Astrocyte of the spinal cord (primary cell): ENCODE measurements at regions not wholly inside any gene's neighbourhood (a gene's known extent, or its start where the extent isn't known, plus 50 kb on each side); places are given as distances from the start of the nearest gene placed in this dataset.

Experiments used
- DNase-seq: peaks from one replicate; pipeline ENCODE4 v3.0.0; 2011; ENCODE audit warnings: low read depth, low spot score
- H3K4me3 ChIP-seq: 2 replicates; pipeline ENCODE4 v1.5.1; 2011; ENCODE audit warnings: low read depth, mild to moderate bottlenecking, low read length, moderate library complexity
- CTCF ChIP-seq: IDR thresholded peaks from 2 replicates; pipeline ENCODE4 v1.5.1; 2012; ENCODE audit warnings: low read depth, mild to moderate bottlenecking, low read length, inconsistent platforms
- in situ Hi-C: cut with HindIII; loops from 2 replicates; pipeline ENCODE4 v1.10.0; 2017; ENCODE audit warnings: low sequenced_read_pairs

- in situ Hi-C loops = no loop called here
- TF ChIP-seq CTCF = no peak
These were observed 662.3 kb downstream of the CCSER2 start for GRCh38 chr10:84990713-84991112.

GRCh38 chr10:84991301-84991700 lies 662.9 kb downstream of the CCSER2 start:
- H3K4me3 ChIP-seq = no peak overlapping the region
- no peak for DNase-seq
- in situ Hi-C loops = no loop called here
- TF ChIP-seq CTCF = no peak

More at GRCh38 chr10:84990713-84991112, 662.3 kb downstream of the CCSER2 start:
- no peak for DNase-seq
- H3K4me3 ChIP-seq = no peak overlapping the region

GRCh38 chr10:84993251-84994035 lies 665.1 kb downstream of the CCSER2 start:
- no peak for TF ChIP-seq CTCF
- in situ Hi-C loops = no loop called here
- no peak for DNase-seq
- H3K4me3 ChIP-seq = no peak overlapping the region

- no peak overlapping the region for H3K4me3 ChIP-seq
- TF ChIP-seq CTCF = no peak
- in situ Hi-C loops = no loop called here
- DNase-seq = no peak
These were observed 666.3 kb downstream of the CCSER2 start for GRCh38 chr10:84994722-84995121.

- in situ Hi-C loops = no loop called here
- no peak for TF ChIP-seq CTCF
- H3K4me3 ChIP-seq = no peak overlapping the region
- DNase-seq = no peak
These were observed 668.2 kb downstream of the CCSER2 start for GRCh38 chr10:84996580-84996979.

- no peak for TF ChIP-seq CTCF
These were observed 669.5 kb downstream of the CCSER2 start for GRCh38 chr10:84997870-84998269.

GRCh38 chr10:84999929-85000328 lies 671.5 kb downstream of the CCSER2 start:
- no peak overlapping the region for H3K4me3 ChIP-seq
- no peak for DNase-seq
- no peak for TF ChIP-seq CTCF
- in situ Hi-C loops = no loop called here

More at GRCh38 chr10:84997870-84998269, 669.5 kb downstream of the CCSER2 start:
- DNase-seq = no peak
- in situ Hi-C loops = no loop called here
- H3K4me3 ChIP-seq = no peak overlapping the region
